C4-2B (cell line): ENCODE measurements at regions not wholly inside any gene's neighbourhood (a gene's known extent, or its start where the extent isn't known, plus 50 kb on each side); places are given as distances from the start of the nearest gene placed in this dataset.

Experiments
- CTCF ChIP-seq: fragments of 450-650 bp; conservative IDR thresholded peaks from 2 replicates; pipeline ENCODE4 v1.5.1; 2017; ENCODE audit warnings: mild to moderate bottlenecking
- ZFX ChIP-seq: fragments of 450-650 bp; IDR thresholded peaks from 2 replicates; pipeline ENCODE4 v1.6.1; 2017

GRCh38 chr7:118801366-118801765 lies 576.9 kb downstream of the ANKRD7 start:
- TF ChIP-seq CTCF, result no peak
- no peak for TF ChIP-seq ZFX
